Stimulated activated CD4-positive, alpha-beta T cell treated with anti-CD3 and anti-CD28 coated beads, Interleukin-4, amount 100 ng/mL, for 24 hours (primary cell): ENCODE measurements at regions not wholly inside any gene's neighbourhood (a gene's known extent, or its start where the extent isn't known, plus 50 kb on each side); places are given as distances from the start of the nearest gene placed in this dataset.
"Not testable (repeated sequence)": the region's sequence is repeated elsewhere in the genome, so short reads cannot be mapped to it uniquely, and the experiment has no call there.

Source experiments
- DNase-seq: peaks from one replicate; pipeline ENCODE4 v3.0.0-alpha.2; 2020

DNA sequence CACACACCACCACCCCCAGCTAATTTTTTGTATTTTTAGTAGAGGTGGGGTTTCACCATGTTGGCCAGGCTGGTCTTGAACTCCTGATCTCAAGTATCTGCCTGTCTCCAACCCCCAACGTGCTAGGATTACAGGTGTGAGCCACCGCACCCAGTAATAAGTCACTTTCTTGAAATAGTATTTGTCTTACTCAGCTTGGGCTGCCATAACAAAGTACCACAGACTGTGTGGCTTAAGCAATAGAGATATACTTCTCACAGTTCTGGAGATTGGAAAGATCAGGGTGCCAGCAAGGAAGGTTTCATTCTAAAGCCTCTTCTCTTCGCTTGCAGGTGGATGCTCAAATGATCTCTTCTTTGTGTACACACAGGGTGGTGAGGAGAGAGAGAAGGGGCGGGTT lies 99.8 kb downstream of the ARRDC3 start:
- no peak for DNase-seq

DNA sequence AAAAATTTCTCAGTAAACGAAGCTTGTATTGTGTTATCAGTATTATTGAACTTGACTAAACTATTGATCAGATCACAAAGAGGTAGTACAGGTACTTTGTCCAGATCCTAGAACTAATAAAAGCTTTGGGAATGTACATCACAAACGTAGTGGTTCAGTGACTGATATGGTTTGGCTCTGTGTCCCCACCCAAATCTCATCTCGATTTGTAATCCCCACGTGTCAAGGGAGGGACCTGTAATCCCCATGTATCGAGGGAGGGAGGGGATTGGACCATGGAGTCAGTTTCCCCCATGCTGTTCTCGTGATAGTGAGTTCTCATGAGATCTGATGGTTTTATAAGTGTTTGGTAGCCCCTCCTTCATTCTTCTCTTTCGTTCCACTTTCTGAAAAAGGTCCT lies 100.9 kb downstream of the ARRDC3 start:
- DNase-seq: no peak

DNA sequence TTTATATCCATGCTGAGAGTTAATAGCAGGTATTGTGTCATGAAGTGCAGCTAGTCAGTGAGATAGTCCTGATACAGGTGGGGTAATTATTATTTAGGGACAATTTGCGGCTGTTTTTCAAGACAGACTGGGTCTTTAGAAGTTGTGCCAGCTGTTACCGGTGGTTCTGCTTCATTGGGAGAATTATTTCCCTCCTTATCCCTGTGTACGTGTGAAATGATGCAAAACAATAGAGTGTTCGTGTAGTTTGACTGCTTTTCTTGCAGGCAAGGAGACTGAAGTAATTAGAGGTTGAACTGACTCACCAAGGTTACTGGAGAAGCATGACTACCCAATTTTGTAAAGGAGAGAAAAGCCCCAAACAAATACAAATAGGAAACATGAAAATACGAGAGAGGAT lies 101.7 kb downstream of the ARRDC3 start:
- DNase-seq: no peak

DNA sequence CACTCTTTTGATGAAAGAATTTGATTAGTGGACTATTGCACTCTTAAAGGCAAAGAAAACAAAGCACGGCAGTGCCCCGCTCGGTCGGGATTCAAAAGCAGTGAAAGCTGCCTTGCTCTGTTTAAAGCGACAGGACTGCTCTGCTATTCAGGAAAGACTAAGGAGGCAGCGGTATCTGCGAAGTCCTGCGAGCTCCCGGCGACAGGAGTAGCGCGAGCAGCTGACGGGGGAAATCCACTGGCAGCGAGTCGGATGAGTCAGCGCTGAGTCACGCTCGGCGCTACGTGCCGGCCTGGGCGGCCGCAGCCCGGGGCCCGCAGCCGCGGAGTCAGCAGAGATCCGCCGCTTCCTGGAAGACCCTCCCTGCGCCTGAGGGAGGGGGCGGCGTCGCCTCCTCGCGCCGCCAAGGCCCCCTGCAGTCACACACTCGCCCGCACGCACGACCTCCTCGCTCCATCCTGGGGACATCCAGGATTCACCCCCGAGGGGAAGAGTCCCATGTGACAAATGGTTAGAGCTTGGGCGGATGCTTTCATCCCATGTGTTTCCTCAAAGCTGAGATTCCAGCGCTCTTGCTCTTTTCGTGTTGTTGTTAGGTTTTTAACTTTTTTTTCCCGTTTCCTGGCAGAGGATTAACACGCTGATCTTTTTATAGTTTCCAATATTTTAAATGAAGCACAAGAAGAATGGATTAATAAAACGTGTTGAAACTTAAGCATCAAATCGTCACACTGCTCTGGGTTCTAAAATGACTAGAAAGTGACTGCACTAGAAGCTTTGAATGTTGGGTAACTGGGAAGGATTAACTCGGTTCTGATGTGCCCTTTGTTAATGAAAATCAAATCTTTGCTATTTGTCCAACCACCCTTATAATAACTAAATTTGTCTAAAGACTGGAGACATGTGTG lies 102.5 kb downstream of the ARRDC3 start:
- DNase-seq: peak; percentile 93

DNA sequence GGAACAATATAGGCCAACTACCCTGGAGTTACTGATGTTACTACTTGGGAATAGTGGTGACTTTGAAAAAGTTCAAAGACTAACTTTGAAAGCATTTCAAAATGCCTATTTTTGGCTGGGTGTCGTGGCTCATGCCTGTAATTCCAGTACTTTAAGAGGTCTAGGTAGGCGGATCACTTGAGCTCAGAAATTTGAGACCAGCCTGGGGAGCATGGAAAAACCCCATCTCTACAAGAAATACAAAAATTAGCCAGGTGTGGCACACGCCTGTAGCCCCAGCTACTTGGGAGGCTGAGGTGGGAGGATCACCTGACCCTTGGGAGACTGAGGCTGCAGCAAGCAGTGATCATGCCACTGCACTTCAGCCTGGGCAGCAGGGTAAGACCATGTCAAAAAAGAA lies 105.3 kb downstream of the ARRDC3 start:
- no peak for DNase-seq

DNA sequence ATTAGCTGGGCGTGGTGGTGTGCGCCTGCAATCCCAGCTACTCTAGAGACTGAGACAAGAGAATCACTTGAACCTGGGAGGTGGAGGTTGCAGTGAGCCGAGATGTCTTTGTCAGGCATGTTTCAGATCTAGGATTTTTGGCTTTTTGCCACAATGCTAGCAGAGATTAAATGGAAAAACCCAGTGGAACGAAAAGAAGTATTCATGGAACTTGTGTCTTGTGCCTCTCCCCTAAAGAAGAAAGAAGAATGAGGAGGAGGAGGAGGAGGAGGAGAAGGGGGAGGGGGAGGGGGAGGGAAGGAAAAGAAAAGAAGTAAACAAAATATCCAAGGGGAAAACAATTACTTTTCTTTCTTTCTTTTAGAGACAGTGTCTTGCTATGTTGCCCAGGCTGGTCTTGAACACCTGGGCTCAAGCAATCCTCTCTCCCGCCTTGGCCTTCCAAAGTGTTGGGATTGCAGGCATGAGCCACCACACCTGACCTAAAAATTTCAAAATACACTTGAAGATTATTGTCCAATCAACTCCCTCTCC lies 106.0 kb downstream of the ARRDC3 start:
- no peak for DNase-seq

DNA sequence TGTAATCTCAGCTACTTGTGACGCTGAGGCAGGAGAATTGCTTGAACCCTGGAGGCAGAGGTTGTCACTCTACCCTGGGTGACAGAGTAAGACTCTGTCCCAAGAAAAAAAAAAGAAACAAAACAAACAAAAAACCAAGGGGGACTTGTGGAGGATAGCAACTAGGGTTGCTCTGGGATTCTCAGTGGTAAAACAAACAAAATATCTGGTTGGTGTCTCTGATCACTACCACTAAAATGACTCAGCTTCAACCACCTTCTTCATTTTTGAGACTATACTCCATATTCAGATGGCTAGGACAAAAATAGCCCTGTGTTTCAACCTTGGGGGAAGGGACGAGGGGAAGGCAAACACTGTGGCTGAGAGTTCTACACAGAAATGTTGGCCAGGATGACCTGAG lies 110.3 kb downstream of the ARRDC3 start:
- DNase-seq: no peak

DNA sequence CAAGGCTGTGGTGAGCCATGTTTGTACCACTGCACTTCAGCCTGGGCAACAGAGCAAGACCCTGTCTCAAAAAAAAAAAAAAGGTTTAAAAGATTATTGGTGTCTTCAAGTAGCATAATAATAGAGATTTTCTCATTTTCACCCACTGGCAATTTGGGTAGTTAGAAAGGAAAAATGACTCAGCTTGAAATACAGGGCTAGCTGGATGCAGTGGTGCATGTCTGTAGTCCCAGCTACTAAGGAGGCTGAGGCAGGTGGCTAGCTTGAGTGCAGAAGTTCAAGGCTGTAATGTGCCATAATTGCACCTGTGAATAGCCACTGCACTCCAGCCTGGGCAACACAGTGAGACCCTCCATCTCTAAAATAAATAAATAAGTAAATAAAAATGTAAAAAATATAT lies 111.1 kb downstream of the ARRDC3 start:
- DNase-seq: no peak

DNA sequence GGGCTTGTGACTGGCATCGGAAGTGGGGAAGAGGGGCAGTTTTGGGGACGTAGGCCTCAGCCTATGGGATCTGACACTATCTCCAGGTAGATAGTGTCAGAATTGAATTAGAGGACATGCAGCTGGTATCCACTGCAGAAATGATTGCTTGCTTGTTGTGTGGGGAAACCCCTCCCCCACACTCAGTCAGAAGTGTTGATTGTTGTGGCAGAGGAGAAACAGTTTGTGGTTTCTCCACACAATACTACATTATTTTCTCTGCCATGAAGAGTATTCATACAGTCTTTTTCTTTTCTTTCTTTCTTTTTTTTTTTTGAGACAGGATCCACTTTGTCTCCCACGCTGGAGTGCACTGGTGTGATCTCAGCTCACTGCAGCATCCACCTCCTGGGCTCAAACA lies 113.9 kb downstream of the ARRDC3 start:
- DNase-seq: no peak

DNA sequence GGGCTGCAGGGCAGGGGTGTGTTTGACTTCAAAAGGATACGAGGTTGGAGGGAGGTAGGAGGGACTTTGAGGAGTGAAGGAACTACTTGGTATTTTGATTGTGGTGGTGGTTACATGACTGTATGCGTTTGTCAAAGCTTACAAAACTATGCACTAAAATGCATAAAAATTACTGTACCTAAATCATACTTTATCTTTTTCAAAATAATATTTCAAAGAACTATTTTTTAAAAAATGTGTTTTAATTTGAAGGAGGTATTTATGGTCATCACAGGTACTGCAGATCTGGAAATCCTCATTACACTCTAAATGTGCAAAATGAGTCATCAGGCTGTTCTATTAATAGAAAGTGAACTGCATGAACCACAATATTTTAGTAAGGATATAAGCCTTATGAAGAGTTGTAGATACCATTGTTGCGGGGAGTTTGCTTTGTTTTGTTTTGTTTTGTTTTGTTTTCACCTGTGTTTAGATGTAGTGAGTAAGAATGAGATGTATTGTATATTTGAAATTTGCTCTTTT lies 116.9 kb downstream of the ARRDC3 start:
- DNase-seq: no peak

DNA sequence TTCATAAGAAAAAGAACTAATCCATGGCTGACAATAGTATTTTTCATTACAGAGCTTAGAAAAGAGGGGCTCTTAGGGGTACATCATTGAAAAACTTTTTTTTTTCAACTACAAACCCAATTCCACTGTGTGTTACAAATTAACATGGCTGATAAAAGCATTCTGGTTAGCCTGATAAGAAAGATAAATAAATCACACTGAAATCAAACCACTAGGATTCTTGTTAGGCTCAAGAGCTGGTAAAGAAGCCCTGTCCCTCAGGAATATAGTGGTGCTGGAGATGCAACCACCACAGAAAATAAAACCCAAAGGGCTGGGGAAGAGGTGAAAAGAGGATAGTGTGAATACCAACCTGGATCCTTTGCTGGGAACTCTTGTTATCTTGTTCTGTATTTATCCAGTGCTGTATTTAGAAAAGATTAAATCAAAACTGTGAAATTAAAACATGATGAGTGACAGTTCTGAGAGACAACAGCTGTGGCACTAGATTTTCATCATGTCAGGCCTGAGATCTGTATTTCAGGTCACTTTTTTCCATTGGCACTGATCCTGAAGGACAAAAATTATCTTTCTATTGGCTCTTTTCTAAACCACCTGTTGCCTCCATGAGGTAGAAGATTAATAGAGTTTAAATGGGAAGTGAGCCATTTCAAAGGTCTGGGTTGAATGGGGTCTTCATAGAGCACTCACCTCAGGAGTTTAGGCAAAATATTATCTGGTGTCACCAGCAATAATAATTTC lies 118.6 kb downstream of the ARRDC3 start:
- DNase-seq: no peak

DNA sequence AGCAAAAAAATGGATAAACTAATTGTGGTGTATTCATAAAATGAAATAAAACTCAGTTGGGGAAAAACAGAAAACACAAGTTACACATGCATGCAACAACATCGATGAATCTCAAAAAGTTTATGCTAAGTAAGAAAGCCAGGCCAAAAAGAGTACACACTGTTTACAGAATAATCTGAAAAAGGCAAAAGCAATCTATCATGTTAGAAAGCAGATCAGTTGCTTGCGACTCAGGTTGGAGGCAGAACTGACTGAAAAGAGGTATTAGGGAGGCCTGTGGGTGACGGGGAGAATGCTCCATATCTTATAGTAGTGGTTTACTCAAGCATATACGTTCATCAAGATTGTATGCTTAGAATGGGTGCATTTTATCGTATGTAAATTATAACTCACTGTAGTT lies 119.2 kb downstream of the ARRDC3 start:
- DNase-seq: no peak

DNA sequence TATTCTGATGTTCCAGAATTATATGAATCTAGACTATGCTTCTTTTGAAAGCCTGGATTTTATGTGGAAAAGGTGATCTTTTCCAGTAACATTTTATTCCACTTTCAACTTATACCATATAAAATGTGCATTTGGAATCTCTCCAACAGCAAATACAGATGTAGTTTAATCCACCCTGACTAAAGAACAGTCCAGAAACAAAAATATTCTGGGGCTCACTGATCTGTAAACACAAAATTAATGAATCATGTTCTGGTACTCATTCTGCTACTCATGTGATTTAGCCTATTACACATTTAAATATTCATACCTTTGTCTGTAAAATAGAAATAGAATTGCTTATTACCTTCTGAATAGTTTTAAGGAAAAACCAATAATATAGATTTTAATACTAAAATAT lies 125.8 kb downstream of the ARRDC3 start:
- DNase-seq: no peak

DNA sequence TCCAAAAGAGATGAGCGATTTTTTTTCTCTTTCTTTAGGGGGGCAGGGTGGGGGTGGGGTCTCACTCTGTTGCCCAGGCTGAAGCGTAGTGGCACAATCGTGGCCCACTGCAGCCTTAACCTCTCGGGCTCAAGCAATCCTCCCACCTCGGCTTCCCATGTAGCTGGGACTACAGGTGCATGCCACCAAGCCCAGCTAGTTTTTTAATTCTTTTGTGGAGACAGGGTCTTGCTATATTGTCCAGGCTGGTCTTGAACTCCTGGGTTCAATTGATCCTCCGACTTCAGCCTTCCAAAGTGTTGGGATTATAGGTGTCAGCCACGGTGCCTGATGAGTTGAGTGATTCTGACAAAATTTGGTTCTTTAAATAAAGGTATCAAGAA lies 127.0 kb downstream of the ARRDC3 start:
- no peak for DNase-seq

DNA sequence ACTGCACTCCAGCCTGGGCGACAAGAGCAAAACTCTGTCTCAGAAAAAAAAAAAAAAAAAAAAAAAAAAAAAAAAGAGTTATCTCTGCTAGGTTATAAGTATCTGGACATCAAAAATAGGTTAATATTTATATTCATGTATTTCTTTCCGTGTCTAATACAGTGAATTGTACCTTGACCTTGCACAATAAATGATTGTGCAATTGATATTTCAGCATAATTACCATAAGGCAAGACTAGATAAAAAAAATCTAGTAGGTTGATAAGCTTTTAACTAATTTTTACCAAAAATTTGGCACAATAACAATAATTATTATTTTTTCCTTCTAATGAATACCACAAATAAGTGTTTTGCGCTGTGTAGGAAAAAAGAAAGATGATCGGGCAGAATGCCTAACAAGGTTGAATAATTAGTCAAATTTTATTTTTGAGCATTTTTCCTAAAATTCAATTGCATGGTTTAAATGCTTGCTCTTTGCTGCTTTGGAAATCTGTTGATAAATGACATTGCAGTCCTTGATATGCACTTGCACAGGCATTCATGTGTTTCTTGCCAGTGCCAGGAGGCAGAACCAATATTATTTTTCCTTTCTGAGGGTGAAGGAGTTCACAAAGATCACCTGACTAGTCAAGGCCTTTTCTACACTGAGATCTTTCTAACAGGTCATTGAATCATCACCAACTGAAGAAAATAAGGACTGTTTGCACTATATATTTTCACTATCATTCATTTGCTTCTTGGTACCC lies 127.5 kb downstream of the ARRDC3 start:
- no peak for DNase-seq

DNA sequence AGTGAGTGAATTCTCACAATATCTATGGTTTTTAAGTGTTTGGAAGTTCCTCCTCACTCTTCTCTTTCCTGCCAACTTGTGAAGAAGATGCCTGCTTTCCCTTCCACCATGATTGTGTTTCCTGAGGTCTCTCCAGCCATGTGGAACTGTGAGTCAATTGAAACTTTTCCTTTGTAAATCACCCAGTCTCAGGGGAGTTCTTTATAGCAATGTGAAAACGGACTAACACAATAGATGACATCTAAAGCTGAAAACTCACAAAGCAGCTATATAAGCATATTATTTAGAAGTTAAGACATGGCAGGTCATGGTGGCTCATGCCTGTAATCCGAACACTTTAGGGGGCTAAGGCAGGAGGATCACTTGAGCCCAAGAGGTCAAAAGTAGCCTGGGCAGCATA lies 130.2 kb downstream of the ARRDC3 start:
- no peak for DNase-seq

DNA sequence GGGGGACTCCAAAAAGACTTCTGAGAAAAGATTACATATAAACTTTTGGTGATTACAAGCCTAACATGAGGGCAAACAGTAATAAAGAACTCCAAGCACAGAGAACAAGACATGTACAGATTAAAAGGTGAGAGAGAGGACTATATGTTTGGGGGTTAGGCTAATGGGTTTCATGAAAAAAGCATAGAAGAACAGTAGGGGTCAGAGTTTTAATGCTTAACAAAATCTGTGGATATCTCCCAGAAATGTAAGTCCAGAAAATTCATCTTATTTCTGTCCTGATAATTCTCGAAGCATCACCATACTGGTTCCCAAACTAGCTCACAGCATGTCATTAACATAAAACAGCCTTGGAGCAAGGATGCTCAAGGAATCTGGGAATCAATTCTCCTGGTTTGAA lies 137.2 kb downstream of the ARRDC3 start:
- DNase-seq: no peak

DNA sequence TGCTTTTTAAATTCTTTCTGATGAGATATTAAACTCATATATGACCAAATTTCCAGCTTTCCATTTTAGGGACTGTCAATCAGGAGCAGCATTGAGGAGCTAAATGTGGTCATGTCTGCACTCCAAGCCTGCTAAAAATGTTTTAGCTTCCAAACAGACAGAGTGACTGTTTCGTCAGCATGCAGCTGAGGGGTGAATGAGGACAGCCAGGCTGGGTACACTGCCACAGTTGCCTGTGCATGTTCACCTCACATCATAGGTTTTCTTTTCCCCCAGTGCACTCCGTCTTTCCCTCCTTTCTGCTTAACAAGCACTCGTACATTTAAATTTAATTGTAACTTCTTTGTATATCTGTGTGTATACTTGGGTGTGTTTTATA lies 138.1 kb downstream of the ARRDC3 start:
- no peak for DNase-seq

DNA sequence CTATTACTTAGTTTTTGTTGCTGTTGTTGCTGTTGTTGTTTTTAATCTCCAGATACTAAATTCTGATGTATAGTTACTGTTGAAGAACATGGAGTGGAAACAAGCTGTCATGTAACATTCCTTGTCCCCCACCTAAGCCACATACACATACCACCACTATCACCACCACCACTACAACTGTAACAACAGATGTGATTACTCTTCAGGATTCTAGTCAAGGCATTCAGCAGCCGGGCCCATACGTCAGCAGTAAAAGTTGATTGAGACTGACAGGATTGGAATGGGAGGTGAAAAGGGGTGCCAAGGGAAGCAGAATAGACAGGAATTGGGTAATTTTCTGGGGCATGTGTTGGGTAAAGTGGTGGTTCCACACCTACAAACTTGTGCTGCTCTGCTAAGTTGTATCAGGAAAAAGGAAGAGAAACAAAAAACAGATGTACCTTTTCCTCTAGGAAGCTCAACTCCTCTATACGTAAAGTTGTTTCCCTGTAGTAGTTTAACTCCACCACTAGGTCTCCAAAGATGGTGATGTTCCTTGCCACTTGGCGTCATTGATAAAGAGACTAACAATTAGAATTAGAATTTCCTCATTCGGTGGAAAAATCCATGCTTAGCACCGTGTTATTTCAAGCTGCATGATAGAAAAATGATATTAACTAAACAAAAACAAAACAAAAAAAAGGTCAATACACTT lies 138.6 kb downstream of the ARRDC3 start:
- no peak for DNase-seq

DNA sequence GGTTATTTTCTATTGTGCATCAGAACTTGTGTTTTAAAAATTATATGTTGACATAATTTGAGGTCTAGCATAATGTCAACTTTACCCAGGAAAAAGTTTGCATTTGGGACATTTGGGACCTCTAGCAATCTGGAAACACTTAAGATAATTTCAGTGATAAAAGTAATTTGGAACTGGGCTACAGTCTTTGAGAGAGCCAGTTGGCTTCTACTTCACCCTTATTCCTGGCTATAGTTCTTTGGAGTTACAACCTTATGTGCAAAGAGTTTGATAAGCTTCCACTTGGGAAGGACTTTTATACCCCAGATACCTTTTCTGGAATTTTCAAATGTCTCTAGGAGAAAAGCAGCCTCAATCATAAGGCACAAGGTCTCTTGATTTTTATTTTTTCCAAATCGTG lies 139.3 kb downstream of the ARRDC3 start:
- DNase-seq: no peak

DNA sequence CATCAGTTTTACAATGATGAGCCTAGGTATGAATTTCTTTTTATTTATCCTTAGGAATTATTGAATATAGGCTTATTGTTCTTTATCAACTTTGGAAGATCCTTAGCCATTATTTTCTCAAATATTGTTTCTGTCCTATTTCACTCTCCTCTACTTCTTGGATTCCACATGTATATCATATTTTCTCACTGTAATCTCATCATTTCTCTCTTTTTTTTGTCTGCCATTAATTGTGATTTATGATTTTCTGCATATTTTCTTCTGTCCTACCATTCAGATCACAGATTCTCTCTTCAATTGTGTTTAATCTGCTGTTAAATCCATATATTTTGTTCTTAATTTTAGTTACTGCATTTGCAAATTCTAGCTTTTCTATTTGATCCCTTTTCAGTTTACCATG lies 139.8 kb downstream of the ARRDC3 start:
- DNase-seq: no peak

DNA sequence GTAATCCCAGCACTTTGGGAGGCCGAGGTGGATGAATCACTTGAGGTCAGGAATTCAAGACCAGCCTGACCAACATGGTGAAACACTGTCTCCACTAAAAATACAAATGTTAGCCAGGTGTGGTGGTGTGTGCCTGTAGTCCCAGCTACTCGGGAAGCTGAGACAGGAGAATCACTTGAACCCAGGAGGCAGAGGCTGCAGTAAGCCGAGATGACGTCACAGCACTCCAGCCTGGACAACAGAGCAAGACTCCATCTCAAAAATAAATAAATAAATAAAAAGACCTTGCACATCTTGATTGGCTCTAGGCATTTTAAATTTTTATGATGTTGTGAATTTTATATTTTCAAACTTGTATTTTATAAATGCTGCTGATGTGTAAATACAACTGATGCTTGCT lies 141.7 kb downstream of the ARRDC3 start:
- not testable (repeated sequence) for DNase-seq

DNA sequence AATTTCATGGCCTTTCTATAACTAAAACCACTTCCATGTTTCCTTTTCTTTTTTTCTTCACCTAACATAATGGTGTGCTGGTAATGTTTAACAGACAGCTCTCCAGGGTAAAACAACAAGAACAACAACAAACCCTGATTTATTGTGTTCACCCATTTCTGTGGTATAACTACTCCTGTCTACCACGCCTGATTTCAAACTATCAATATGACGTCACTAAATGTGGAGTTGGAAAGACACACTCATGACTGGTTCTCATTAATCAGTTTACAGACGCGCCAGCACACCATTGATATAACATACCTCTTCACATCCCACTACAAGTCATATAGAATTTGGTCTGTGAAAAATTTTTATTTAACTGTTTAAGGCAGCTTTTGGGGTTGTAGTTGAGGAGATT lies 142.9 kb downstream of the ARRDC3 start:
- DNase-seq: no peak
